ENCODE measurements at regions not wholly inside any gene's neighbourhood (a gene's known extent, or its start where the extent isn't known, plus 50 kb on each side); places are given as distances from the start of the nearest gene placed in this dataset.

GRCh38 chr1:88401313-88401712 is 282.8 kb upstream of the PKN2 start:
- TF ChIP-seq, protein P1, sequence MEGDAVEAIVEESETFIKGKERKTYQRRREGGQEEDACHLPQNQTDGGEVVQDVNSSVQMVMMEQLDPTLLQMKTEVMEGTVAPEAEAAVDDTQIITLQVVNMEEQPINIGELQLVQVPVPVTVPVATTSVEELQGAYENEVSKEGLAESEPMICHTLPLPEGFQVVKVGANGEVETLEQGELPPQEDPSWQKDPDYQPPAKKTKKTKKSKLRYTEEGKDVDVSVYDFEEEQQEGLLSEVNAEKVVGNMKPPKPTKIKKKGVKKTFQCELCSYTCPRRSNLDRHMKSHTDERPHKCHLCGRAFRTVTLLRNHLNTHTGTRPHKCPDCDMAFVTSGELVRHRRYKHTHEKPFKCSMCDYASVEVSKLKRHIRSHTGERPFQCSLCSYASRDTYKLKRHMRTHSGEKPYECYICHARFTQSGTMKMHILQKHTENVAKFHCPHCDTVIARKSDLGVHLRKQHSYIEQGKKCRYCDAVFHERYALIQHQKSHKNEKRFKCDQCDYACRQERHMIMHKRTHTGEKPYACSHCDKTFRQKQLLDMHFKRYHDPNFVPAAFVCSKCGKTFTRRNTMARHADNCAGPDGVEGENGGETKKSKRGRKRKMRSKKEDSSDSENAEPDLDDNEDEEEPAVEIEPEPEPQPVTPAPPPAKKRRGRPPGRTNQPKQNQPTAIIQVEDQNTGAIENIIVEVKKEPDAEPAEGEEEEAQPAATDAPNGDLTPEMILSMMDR (conservative IDR thresholded peaks at IDR 0.05; ENCODE audit: low read length), result no peak
- no peak for TF ChIP-seq EZH2phosphoT487 (IDR thresholded peaks at IDR 0.05; ENCODE audit: borderline replicate concordance, low read depth, low read length)

Data from OCI-LY7 (cell line).